ENCODE measurements at regions not wholly inside any gene's neighbourhood (a gene's known extent, or its start where the extent isn't known, plus 50 kb on each side); places are given as distances from the start of the nearest gene placed in this dataset.

DNA sequence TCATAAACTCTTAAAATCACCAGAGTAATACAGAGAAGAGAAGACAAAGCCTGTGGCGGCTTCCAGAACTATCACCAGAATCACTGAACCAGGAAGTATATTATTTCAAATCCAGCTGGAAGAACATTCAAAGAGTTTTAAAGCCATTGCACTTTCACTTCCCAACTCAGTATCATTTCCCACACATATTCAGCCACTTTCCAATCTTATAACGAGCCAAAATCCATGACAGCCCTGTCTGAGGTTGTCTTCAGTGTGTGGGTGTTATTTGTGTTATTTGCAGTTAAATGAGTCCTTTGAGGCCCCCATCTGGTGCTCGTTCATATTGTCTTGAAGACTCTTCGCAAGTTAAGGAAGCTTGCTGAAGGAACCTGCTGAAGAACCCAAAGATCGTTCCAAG is 559.9 kb downstream of the TSN start:
- TF ChIP-seq ZNF114 (tag by site-specific recombination; IDR thresholded peaks at IDR 0.05) (no peak), GLI4 (tag by site-specific recombination; IDR thresholded peaks at IDR 0.05) (no peak), SCRT2 (tag by site-specific recombination; IDR thresholded peaks at IDR 0.05) (no peak), ZFP41 (tag by site-specific recombination; IDR thresholded peaks at IDR 0.05; ENCODE audit: borderline replicate concordance) (no peak), ZNF707 (tag by site-specific recombination; IDR thresholded peaks at IDR 0.05) (no peak), ZNF768 (tag by site-specific recombination; IDR thresholded peaks at IDR 0.05) (no peak), ZBTB21 (tag by site-specific recombination; IDR thresholded peaks at IDR 0.05) (no peak), ZNF416 (tag by site-specific recombination; IDR thresholded peaks at IDR 0.05) (no peak)
- TF ChIP-seq, protein P1, sequence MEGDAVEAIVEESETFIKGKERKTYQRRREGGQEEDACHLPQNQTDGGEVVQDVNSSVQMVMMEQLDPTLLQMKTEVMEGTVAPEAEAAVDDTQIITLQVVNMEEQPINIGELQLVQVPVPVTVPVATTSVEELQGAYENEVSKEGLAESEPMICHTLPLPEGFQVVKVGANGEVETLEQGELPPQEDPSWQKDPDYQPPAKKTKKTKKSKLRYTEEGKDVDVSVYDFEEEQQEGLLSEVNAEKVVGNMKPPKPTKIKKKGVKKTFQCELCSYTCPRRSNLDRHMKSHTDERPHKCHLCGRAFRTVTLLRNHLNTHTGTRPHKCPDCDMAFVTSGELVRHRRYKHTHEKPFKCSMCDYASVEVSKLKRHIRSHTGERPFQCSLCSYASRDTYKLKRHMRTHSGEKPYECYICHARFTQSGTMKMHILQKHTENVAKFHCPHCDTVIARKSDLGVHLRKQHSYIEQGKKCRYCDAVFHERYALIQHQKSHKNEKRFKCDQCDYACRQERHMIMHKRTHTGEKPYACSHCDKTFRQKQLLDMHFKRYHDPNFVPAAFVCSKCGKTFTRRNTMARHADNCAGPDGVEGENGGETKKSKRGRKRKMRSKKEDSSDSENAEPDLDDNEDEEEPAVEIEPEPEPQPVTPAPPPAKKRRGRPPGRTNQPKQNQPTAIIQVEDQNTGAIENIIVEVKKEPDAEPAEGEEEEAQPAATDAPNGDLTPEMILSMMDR (tag by site-specific recombination; IDR thresholded peaks at IDR 0.05), result no peak
- TF ChIP-seq, protein P2, sequence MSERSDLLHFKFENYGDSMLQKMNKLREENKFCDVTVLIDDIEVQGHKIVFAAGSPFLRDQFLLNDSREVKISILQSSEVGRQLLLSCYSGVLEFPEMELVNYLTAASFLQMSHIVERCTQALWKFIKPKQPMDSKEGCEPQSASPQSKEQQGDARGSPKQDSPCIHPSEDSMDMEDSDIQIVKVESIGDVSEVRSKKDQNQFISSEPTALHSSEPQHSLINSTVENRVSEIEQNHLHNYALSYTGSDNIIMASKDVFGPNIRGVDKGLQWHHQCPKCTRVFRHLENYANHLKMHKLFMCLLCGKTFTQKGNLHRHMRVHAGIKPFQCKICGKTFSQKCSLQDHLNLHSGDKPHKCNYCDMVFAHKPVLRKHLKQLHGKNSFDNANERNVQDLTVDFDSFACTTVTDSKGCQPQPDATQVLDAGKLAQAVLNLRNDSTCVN (tag by site-specific recombination; optimal IDR thresholded peaks at IDR 0.05), result no peak
- TF ChIP-seq, protein P3, sequence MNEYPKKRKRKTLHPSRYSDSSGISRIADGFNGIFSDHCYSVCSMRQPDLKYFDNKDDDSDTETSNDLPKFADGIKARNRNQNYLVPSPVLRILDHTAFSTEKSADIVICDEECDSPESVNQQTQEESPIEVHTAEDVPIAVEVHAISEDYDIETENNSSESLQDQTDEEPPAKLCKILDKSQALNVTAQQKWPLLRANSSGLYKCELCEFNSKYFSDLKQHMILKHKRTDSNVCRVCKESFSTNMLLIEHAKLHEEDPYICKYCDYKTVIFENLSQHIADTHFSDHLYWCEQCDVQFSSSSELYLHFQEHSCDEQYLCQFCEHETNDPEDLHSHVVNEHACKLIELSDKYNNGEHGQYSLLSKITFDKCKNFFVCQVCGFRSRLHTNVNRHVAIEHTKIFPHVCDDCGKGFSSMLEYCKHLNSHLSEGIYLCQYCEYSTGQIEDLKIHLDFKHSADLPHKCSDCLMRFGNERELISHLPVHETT (tag by site-specific recombination; IDR thresholded peaks at IDR 0.05), result no peak
- TF ChIP-seq, protein P4, sequence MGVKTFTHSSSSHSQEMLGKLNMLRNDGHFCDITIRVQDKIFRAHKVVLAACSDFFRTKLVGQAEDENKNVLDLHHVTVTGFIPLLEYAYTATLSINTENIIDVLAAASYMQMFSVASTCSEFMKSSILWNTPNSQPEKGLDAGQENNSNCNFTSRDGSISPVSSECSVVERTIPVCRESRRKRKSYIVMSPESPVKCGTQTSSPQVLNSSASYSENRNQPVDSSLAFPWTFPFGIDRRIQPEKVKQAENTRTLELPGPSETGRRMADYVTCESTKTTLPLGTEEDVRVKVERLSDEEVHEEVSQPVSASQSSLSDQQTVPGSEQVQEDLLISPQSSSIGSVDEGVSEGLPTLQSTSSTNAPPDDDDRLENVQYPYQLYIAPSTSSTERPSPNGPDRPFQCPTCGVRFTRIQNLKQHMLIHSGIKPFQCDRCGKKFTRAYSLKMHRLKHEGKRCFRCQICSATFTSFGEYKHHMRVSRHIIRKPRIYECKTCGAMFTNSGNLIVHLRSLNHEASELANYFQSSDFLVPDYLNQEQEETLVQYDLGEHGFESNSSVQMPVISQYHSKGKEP (tag by site-specific recombination; IDR thresholded peaks at IDR 0.05), result no peak
- TF ChIP-seq, protein P5, sequence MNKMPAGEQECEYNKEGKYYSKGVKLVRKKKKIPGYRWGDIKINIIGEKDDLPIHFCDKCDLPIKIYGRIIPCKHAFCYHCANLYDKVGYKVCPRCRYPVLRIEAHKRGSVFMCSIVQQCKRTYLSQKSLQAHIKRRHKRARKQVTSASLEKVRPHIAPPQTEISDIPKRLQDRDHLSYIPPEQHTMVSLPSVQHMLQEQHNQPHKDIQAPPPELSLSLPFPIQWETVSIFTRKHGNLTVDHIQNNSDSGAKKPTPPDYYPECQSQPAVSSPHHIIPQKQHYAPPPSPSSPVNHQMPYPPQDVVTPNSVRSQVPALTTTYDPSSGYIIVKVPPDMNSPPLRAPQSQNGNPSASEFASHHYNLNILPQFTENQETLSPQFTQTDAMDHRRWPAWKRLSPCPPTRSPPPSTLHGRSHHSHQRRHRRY (tag by site-specific recombination; IDR thresholded peaks at IDR 0.05), result no peak
